HG02885 (cell line): ENCODE measurements at regions not wholly inside any gene's neighbourhood (a gene's known extent, or its start where the extent isn't known, plus 50 kb on each side); places are given as distances from the start of the nearest gene placed in this dataset.

ENCODE experiments used
- ATAC-seq: cut with Tn5 transposase; IDR thresholded peaks from one replicate; pipeline ENCODE4 v1.9.1; 2021; ENCODE audit warnings: mild to moderate bottlenecking; ENCODE audit not compliant: unreplicated experiment, poor library complexity

DNA sequence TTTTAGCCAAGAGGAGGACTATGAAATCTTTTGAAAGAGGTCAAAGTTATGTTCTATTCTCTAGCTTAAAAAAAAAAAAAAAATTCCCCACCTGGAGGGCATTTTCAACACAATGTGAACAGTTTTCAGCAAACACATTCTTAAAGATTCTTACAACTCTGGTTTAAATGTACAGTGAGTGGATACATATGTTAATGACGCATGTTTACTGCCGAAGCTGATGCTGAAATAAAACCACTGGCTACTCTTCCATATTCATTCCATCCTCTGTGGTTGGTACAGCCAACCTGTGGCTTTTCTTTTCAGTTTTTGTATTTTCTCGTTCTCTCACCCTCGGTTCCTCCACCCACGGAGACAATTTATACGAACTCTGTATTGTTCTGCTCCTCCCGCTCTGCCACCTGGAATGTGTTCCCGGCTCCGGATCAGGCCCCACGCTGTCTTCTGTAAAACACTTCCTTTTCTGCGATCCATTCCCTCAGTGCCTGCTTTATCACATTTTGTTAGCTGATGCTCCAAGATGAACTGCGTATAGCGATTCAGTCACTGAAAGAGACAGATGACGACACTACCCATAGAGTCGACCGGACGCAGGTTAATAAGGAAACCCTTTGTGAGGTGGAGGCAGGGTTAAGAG lies 466.4 kb upstream of the ARGLU1 start:
- ATAC-seq, result no peak

DNA sequence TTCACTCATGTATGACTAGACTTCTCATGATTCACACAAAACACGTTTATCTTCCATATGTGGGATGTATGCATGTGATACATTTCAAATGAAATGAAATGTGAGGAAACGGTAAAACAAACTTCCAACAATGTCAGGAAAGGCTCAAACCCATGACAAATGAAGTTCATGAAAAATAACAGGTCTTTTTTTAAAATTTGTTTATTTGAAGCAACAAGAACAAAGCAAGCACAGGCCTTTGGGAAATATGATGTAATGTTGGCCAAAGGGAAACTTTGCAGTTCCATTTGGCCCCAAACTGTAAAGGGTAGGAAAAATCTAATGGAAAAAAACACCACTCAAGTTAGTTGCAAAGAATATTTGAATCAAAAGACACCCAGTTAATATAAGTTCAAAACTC lies 463.8 kb upstream of the ARGLU1 start:
- ATAC-seq, result no peak

DNA sequence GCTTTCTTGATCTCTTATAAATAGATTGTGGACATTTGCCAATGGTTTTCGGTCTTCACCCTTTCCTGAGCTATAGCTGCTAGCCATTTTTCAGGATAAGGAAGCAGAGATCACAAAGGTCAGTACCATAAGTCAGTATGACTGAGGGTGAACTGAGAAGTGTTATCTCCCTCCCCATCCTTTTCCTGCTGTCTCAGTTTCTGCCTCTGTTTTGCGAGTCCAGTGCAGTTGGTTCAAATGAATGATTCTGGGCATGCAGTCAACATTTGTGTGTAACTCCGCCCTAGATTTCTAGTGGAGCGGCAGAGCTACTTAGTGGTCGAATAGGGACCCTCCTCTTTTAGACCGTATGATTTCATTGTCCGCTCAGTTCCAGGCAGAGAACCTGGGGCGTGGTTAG lies 460.8 kb upstream of the ARGLU1 start:
- ATAC-seq, result no peak

DNA sequence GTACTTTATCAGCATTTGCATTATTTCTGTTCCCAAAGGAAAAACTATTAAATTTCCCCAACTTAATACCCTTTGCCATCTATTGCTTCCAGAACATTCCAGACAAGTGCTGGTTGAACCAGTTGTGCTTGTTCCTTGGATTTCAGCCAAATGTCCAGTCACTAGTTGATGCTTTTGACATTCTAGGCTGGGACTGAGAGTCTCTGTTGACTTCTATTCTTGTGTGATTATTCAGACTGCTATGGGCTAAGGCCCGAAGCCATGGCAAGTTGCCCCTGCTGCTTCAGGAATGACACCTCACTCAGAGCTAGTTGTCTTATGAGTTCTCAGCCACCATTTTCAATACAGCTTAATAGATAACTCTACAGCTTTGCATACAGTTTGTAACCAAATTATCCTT lies 458.1 kb upstream of the ARGLU1 start:
- ATAC-seq, result no peak

DNA sequence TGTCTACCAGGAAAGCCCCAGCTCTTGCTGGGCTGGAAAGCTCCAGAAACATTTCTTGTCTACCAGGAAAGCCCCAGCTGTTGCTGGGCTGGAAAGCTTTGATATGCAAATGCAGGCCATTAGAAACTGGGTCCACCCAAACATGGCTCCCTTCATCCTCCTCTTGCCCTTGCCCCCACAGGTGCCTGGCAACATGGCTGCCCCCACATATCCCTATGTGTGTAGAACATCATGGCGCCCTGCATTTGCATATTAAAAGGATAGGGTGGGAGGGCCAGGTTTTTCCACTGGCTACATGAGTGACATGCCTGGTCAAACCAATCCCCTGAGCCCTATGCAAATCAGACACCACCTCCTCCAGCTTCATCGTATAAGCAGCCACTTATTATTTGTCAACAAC lies 455.4 kb upstream of the ARGLU1 start:
- ATAC-seq, result no peak

DNA sequence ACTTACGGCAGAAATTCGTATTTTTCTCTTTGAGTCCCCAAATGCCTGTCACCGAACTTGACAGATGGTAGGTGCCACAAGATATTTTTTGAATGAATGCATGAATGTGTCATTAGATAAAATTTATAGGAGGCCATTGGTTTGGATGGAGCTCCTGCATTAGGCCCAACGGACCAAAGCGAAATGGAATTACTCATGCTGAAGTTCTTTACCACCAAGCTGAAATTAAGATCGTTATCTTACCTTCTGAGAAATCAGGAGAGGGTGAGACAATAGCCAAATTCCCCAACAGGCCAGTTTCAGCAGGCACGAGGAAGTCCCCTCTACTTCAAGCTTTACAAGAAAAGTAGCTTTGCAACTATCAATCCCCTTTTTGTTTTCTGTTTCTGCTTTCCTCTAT lies 452.5 kb upstream of the ARGLU1 start:
- no peak for ATAC-seq

DNA sequence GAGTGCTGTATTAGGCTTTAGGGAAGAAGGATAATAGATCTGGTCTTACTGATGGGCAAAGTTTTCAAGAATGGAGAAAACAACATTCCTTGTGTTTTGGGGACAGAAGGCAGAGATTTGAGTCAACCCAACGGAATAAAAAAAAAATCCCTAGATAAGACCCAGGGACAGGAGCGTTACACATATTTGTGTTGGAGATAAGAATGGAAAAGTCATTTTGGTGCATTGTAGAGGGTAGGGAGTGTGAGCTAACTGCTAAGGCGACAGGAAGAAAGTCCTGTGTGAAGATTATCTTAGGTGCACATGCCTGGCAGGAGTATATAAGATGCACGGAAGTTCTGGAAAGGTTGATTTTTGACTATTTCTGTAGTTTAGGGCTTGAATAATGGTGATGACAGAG lies 450.3 kb upstream of the ARGLU1 start:
- no peak for ATAC-seq

DNA sequence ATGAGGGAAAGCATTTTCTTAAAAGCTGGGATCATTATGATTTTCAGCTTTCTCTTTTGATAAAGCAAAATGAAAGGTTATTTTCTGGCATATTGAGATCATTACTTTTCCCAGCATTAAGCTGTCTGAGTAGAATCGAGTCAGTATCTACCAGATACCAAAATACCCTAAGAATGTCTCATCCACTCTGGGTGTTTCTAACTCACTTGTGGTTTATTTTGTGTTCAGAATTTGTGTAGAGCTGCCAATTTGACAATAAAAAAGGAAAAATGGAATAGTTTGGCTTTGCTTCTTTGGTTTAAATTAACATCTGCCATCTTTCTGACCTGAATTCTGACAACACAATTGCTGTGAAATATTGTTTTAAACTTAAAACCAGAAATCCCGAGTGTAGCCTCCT lies 438.7 kb upstream of the ARGLU1 start:
- ATAC-seq, result no peak

DNA sequence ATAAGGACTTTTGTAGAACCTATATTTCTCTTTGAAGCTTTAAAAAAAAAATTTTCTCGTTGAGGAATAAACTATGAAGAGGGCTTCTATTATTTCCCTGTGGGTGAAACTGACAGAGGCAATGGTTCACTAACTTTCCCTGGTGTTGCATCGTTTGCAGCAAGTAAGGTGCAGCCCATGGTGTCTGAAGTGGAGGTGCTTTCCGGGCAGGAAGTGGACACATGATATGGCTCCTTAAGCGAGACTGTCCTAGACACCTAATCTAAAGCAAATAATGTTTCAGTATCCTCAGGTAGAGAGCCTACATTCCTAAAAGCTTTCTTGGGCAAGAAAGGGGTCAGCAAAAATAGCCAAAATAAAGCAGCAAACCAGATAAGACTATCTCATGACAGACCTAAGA lies 437.6 kb upstream of the ARGLU1 start:
- no peak for ATAC-seq

DNA sequence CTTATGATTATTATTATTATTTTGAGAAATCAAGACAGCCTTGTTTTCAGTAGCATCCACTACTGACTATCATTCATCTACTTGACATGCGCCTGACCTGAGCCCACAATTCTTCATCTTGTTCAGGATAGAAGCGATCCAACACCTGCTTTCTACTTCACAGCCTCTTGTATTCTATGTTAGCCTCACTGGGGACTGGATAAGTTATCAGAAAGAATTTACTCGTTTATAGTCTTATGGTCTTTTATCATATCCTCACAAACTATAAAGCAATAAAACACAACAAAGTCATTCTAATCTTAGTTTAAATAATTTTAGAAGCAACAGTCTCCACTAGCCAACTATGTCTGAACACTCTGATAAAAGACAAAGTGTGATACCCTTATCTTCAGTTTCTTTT lies 436.0 kb upstream of the ARGLU1 start:
- ATAC-seq, result no peak

DNA sequence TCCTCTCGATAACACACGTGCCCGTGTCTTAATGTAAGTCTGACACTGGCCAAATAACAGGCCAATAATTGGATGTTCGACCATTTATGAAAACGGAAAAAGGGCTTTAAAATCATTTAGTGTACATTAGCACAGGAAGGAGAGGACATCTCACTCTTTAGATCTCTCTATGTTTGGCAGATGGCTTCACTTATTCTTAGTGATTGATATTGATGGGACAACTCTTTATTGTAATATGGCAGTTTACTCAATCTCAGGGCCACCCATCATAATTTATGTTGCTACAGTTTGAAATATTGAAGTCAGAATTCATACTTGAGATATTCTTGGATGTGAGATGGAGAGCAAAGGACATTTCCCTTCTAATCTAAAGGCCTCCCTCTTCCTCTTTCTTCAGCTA lies 430.7 kb upstream of the ARGLU1 start:
- ATAC-seq, result no peak

DNA sequence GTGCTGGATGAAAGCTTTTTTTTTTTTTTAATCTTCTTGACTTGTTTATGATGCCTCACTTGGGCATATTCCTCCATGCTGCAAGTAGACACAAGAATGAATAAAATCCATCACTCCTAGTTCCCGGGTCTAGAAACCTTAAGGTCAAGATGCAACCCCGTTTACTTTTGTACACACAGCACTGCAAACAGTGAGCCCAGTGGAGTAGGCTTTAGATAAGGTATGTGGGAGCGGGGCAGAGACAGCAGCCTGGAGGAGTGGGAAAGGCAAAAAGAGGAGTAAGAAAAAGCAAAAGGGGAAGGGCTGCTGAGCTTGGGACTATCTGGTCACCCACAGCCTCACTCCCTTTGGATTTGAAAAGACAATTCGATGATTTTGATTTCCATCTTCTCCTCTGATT lies 429.8 kb upstream of the ARGLU1 start:
- no peak for ATAC-seq

DNA sequence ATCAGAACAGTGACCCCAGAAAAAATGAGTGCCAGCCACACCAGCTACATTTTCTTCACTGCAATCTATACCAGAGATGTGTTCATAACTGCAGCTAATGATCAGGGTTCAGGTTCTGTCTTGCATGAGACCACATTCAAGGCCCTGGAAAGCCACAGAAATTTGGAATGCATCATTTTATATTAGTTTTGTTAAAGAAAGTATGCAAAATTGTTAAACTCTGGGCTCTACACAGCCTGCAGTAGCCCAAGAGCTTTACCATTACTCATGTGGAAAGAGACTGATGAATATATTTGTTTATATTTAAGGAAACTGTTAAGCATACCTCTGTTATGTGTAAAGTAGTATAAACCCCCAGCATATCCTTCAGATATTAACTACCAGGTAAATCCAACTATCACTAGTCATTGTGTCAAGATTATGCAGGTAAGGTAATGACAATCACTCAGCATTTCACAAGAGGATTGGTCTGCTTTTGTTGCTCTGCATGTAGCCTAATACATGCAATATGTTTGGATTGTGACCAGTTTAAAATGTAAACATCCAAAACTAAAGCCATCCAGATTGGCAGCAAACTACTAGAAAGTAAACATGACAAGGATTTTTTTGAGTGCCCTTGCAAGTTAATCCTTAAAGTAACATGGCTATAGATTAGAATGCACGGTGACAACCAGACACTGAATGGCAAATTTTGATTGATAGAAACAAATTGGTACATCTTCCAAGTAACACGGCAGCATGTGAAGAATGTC lies 429.1 kb upstream of the ARGLU1 start:
- no peak for ATAC-seq

DNA sequence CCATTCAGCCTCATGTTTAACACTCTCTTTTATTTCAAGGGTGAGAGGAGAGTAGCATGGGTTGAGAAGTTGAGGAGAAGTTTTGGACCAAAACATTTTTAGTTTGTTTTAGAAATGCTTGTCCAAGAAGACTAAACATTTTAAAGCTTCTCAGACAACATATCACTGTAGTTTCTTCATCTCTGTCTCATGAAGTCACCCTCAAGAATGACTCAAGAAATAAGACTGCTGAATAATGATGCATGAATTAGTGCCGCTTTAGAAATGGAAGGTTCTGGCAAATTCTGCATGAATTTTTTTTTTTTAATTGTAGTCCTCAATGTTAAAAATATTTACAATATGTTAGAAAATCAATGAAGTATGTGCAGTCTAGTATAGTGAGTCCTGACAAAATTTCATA lies 422.7 kb upstream of the ARGLU1 start:
- no peak for ATAC-seq

DNA sequence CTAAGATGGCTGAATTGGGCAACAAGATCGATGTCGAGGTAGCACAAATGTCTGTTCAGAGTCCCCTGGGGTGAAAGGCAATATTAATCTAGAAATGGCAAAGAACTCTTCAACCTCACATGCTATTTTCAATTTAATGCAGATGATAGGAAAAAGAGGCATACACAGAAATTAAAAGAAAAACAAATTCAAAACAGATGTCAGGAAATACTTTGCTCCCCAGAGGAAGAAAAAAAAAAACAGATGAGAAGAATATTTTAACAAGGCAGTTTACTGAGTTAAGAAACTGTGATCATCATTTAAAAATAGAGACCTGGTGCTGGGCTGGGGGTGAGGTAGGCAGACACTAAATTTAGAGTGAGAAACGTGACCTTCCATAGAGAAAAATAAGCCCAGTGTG lies 421.9 kb upstream of the ARGLU1 start:
- ATAC-seq, result no peak

DNA sequence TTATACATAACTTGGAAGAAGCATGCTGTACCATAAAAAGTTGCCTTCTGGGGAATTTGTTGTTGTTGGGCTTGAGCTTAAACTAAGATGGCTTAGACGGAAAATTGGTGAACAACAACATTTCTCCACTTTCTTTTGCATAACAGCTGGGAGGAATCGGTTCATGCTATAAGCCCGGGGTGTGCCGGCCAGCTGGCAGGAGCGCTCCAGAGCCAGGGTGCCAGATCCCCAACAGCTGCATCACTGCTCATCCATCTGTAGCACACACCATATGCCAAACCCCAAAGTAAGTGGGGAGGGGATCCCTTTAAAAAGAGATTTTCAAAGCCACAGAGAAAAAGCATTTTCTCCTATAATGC lies 419.5 kb upstream of the ARGLU1 start:
- ATAC-seq, result no peak

DNA sequence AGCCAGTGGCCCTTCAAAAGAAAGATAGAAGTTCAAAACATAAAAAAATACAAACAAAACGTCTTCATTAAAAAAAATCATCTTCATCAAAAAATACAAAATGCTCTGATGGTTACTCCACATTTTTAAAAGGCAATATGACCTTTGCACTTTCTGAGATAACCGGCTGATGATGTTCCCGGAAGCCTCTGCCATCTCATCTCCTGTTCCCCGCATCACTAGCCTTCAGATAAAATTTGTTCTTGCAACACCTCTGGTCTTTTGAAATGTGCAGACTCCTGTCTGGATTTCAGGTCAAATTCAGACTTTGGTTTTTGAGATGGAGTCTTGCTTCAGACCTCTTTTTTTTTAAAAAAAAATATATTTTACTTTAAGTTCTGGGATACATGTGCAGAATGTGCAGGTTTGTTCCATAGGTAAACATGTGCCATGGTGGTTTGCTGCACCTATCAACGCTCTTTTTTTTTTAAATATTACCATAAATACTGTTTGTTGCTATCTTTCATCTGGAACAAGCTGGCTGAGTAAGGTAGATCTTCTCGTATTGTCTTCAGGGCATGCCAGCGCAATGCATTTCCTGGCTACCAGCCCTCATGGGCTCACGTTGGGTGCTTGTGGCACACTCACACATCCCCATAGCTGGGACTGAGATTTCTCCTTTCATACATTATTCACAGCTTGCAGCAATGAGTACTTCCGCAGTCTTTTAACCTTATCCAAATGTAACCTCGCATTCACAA lies 418.9 kb upstream of the ARGLU1 start:
- no peak for ATAC-seq

DNA sequence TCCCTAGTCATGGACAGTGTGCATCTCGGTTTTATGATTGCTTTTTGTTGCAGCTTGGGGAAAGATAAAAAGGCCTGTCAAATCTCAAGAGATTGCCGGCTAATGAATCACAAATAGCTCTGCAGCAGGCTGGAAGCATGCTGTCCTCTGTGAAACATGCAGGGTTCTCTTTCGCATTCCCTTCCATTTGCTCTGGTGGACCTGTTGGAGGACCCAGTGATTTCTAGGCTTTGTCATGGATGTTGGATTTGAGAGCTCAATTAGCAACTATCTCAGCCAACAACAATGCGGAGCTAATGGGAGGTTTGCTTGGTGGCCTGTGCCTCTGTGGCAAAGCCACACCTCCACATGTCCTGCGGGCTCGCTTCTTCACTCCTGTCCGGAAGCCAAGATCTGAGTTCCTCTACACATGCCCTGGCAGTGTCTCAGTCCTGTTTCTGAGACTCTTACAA lies 418.1 kb upstream of the ARGLU1 start:
- ATAC-seq, result no peak

DNA sequence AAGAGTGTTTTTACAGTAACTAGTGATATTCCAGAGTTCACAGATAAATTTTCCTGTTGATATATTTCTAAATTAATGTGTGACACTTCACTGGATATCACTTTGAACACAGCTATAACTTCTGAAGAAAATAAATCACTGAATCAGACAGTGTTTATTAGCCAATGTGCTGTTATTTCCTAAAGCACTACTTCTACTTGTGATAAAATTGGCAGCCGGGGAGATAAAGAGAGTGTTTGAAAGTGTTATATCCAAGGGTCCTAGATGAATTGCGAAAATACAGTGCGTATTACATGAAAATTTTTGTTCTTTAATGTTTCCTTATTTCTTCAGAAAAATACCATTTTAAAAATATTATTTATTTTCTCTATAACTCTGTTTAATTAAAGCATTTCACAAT lies 417.5 kb upstream of the ARGLU1 start:
- no peak for ATAC-seq

DNA sequence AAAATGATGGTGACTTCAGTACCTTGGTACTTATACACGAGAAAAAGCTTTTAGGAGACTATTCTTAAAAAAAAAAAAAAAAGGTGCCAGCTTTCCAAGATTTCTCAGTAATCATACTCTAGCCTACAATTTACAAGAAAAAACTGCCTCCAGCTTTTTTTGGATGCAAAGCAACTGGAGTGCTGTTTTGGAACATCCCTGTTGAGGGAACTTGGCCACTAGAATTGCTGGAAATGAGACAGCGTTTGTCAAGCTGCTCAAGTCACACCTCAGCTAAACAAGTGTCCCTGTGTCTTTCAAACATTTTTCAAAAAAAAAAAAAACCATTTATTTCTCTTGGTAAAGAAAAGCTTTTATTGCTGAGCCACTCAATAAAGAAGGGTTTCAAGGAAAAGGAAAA lies 413.1 kb upstream of the ARGLU1 start:
- no peak for ATAC-seq

DNA sequence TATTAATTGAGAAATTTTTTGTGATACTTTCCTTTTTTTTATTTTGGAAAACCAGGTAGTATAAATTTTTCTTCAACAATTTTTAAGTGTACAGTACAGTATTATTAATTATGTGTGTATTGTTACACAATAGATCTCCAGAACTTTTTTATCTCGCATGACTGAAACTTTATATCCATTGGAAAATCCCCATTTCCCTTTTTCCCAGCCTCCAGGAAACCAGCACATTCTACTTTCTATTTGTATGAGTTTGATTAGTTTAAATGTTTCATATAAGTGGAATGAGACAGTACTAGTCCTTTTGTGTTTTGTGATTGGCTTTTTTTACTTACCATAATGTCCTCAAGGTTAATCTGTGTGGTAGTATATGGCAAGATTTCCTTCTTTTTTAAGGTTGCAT lies 399.5 kb upstream of the ARGLU1 start:
- ATAC-seq, result no peak

DNA sequence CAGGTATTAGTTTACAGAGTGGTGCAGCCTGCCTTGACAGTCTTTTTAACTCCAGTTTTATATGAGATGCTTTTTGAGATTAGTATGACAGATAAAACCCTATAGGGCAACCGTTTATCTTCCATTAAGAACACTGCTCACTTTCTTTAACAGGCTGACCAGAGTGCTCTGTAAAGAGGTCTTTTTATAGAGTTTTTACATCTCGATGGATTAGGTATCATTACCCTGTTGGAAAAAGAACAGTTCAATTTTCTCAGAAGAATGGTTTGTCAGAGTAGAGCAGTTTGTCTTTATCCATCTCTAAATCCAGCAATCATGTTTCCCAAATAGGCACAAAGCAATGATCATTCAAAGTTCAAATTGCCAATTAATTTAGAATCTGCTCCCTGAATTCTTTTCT lies 395.2 kb upstream of the ARGLU1 start:
- ATAC-seq, result no peak
